ENCODE measurements at regions not wholly inside any gene's neighbourhood (a gene's known extent, or its start where the extent isn't known, plus 50 kb on each side); places are given as distances from the start of the nearest gene placed in this dataset.

DNA sequence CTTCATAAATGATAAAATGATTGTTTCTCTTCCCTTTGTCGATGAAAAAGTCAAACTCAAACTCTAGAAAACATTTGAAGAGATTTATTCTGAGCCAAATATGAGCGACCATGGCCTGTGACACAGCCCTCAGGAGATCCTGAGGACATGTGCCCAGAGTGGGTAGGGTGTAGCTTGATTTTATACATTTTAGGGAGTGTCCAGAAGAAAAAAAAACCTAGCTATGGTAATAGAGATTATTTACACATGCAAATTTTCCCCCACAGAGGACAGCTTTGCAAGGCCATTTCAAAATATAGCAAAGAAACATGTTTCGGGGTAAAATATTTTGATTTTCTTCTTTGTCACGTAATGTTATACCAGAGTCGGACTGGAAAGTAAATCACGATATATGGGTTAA lies 92.4 kb upstream of the TRIB2 start:
- TF ChIP-seq, protein P1, sequence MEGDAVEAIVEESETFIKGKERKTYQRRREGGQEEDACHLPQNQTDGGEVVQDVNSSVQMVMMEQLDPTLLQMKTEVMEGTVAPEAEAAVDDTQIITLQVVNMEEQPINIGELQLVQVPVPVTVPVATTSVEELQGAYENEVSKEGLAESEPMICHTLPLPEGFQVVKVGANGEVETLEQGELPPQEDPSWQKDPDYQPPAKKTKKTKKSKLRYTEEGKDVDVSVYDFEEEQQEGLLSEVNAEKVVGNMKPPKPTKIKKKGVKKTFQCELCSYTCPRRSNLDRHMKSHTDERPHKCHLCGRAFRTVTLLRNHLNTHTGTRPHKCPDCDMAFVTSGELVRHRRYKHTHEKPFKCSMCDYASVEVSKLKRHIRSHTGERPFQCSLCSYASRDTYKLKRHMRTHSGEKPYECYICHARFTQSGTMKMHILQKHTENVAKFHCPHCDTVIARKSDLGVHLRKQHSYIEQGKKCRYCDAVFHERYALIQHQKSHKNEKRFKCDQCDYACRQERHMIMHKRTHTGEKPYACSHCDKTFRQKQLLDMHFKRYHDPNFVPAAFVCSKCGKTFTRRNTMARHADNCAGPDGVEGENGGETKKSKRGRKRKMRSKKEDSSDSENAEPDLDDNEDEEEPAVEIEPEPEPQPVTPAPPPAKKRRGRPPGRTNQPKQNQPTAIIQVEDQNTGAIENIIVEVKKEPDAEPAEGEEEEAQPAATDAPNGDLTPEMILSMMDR (conservative IDR thresholded peaks at IDR 0.05; ENCODE audit: low read length), result no peak
- TF ChIP-seq EZH2phosphoT487 (IDR thresholded peaks at IDR 0.05; ENCODE audit: borderline replicate concordance, low read depth, low read length), result no peak
